Tibial artery (tissue), 4 donors: ENCODE measurements at regions not wholly inside any gene's neighbourhood (a gene's known extent, or its start where the extent isn't known, plus 50 kb on each side); places are given as distances from the start of the nearest gene placed in this dataset.

Experiments
- DNase-seq, 2 donors: peaks; one replicate each; pipeline ENCODE4 v3.0.0-alpha.2; 2019
- H3K27ac ChIP-seq, 2 donors: fragments of 200-600 bp; sonication (generic) in 1 of 2; 1 replicate in 1 of 2; 2 replicates in 1 of 2; pipeline ENCODE4 v1.5.1; 2018 to 2019; ENCODE audit warnings: mild to moderate bottlenecking in 1 of 2
- H3K27me3 ChIP-seq, 2 donors: fragments of 200-600 bp; sonication (generic) in 1 of 2; one replicate each; pipeline versions ENCODE4 v1.5.1 to v1.6.0; 2016 to 2019
- H3K36me3 ChIP-seq, 3 donors: fragments of 200-600 bp; sonication (generic) in 2 of 3; one replicate each; pipeline ENCODE4 v1.5.1; 2016 to 2019; ENCODE audit warnings: mild to moderate bottlenecking in 2 of 3
- H3K4me1 ChIP-seq, 4 donors: fragments of 200-600 bp; sonication (generic) in 2 of 4; 1 replicate in 3 of 4; 2 replicates in 1 of 4; pipeline ENCODE4 v1.5.1; 2016 to 2019
- H3K4me3 ChIP-seq, 2 donors: fragments of 200-600 bp; sonication (generic) in 1 of 2; 1 replicate in 1 of 2; 2 replicates in 1 of 2; pipeline ENCODE4 v1.5.1; 2018 to 2019; ENCODE audit warnings: mild to moderate bottlenecking in 2 of 2
- H3K9me3 ChIP-seq, 3 donors: fragments of 200-600 bp; sonication (generic) in 1 of 3; one replicate each; pipeline ENCODE4 v1.5.1; 2016 to 2019
- CTCF ChIP-seq, 2 experiments: fragments of 200-600 bp in 1 of 2; fragments of 450-650 bp in 1 of 2; IDR thresholded peaks; one replicate each; pipeline ENCODE4 v1.5.1; 2017 to 2019; ENCODE audit warnings: antibody characterized with exemption in 2 of 2, mild to moderate bottlenecking in 1 of 2, moderate library complexity in 1 of 2
- intact Hi-C: fragments of 100-400 bp; cut with DNase I; formaldehyde crosslinking; loops from one replicate; pipeline ENCODE4 v1.15.0; 2023; ENCODE audit warnings: low total_unique reads

DNA sequence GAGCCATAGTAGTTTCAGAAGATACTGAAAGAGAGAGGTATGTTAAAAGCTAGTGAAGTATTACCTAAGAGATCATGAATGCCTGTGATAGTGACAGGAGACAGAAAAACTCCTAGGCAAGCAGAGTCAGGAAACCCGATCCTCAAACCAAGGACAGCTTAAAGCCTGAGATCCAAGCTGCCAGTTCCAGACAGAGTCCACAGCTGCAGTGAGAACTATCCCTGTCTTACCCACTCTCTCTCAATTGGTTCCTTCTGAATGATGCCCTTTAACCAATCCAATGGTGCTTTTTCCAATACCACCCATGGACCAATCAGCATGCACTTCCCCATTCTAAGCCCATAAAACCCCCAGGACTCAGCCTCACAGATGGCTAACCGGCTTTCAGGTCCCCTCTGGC lies 90.4 kb upstream of the PCDH10 start:
- TF ChIP-seq CTCF (IDR thresholded peaks at IDR 0.05) = no peak
- no peaks in the 10 kb centered on the region for H3K36me3 ChIP-seq
- no peaks in the 10 kb centered on the region for H3K27me3 ChIP-seq
- intact Hi-C loops = no loop called here
- H3K9me3 ChIP-seq = peaks cover 0 to under 1% (median 0%) of the 10 kb centered on the region in 3 donors
- no peak for DNase-seq
- no peak overlapping the region for H3K4me3 ChIP-seq
- no peak overlapping the region for H3K27ac ChIP-seq
- H3K4me1 ChIP-seq = no peaks in the 10 kb centered on the region

DNA sequence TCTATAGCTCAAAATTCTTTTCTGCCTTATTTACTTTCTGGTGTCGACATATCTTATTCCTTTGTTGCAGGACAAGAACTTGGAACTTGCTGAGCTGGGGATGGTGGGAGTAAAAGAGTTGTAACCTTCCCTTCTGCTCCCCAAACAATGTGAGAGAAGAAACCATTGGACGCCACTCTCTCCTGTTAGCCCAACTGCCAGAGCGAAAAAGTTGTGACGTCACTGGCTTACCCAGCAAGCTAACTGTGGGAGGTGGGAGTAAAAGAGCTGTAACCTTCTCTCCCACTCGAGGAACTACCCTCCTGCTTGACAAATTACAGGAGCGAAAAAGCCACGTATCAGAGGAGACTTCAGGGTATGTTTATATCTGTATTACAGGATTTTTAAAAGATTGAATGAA lies 90.0 kb upstream of the PCDH10 start:
- Histone ChIP-seq H3K9me3 (no peaks in the 10 kb centered on the region), H3K27ac (no peak overlapping the region), H3K27me3 (no peaks in the 10 kb centered on the region), H3K36me3 (no peaks in the 10 kb centered on the region), H3K4me3 (no peak overlapping the region), H3K4me1 (no peaks in the 10 kb centered on the region)
- no peak for DNase-seq
- no peak for TF ChIP-seq CTCF (IDR thresholded peaks at IDR 0.05)
- intact Hi-C loops = no loop called here

- no peak for DNase-seq
- intact Hi-C loops = no loop called here
These were observed 86.2 kb upstream of the PCDH10 start for GRCh38 chr4:133062851-133063250.

DNA sequence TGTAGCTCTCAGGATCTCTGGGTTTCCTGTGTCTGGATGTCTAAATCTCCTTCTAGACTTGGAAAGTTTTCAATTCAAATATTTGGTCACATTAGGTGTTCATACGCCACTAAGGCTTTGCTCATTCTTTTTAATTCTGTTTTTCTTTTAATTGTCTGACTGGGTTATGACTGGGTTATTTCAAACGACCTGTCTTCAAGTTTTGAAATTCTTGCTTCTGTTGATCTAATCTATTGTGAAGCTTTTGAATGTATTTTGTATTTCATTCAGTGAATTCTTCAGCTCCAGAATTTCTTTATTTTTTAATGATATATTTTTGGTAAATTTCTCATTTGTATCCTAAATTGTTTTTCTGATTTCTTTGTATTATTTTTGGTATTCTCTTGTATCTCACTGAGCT lies 81.0 kb upstream of the PCDH10 start:
- Histone ChIP-seq H3K4me1 (no peaks in the 10 kb centered on the region), H3K36me3 (no peaks in the 10 kb centered on the region), H3K27me3 (no peaks in the 10 kb centered on the region), H3K9me3 (peaks cover 0 to 10% (median 6%) of the 10 kb centered on the region in 3 donors), H3K4me3 (no peak overlapping the region), H3K27ac (no peak overlapping the region)
- no peak for TF ChIP-seq CTCF (IDR thresholded peaks at IDR 0.05)
- DNase-seq = no peak
- intact Hi-C loops = no loop called here

More at GRCh38 chr4:133062851-133063250, 86.2 kb upstream of the PCDH10 start:
- H3K27ac ChIP-seq = no peak overlapping the region
- H3K4me3 ChIP-seq = no peak overlapping the region
- no peaks in the 10 kb centered on the region for H3K27me3 ChIP-seq
- H3K36me3 ChIP-seq = no peaks in the 10 kb centered on the region
- H3K4me1 ChIP-seq = no peaks in the 10 kb centered on the region
- no peak for TF ChIP-seq CTCF (IDR thresholded peaks at IDR 0.05)
- H3K9me3 ChIP-seq = peaks cover 0 to 2% (median 1%) of the 10 kb centered on the region in 3 donors

DNA sequence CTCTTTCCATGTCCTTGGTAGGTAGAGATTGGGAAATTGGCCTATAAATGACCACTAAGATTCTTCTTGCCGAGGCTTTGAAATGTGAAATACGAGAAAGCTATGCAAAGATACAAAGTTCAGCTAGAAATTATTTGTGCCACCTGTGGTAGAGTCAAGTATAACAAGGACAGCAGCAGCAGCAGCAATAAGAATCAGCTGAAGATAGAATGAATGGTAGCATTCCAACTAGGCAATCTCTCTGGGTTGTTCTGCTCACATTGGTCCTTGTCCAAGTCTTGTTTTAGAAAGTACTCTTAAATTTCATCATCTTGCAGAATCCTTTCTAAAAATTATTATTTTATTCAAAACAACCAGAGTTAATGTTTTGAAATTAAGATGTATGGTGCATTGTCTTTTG lies 67.8 kb upstream of the PCDH10 start:
- Histone ChIP-seq H3K27me3 (no peaks in the 10 kb centered on the region), H3K36me3 (no peaks in the 10 kb centered on the region), H3K9me3 (no peaks in the 10 kb centered on the region), H3K27ac (no peak overlapping the region), H3K4me3 (no peak overlapping the region), H3K4me1 (no peaks in the 10 kb centered on the region)
- no peak for DNase-seq
- no peak for TF ChIP-seq CTCF (IDR thresholded peaks at IDR 0.05)
- intact Hi-C loops = no loop called here

DNA sequence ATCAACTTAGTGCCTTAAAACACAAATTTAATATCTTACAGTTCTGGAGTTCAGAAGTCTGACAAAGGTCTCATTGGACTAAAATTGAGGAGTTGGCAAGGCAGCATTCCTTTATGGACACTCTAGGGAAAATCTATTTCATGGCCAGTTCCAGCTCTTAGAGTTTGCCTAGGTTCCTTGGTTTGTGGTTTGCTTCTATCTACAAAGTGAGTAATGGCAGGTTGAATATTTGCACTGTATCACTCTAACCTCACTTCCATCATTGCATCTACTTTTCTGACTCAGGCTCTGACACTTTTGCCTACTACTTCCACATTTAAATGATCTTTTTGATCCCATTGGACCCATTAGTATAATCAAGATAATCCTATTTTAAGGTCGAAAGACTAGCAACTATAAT lies 64.7 kb upstream of the PCDH10 start:
- Histone ChIP-seq H3K4me3 (no peak overlapping the region), H3K36me3 (no peaks in the 10 kb centered on the region), H3K27ac (no peak overlapping the region), H3K9me3 (no peaks in the 10 kb centered on the region), H3K4me1 (no peaks in the 10 kb centered on the region), H3K27me3 (no peaks in the 10 kb centered on the region)
- intact Hi-C loops = no loop called here
- DNase-seq = no peak
- no peak for TF ChIP-seq CTCF (IDR thresholded peaks at IDR 0.05)
